HG03432 (cell line): ENCODE measurements at regions not wholly inside any gene's neighbourhood (a gene's known extent, or its start where the extent isn't known, plus 50 kb on each side); places are given as distances from the start of the nearest gene placed in this dataset.
"Not testable (repeated sequence)": the region's sequence is repeated elsewhere in the genome, so short reads cannot be mapped to it uniquely, and the experiment has no call there.

Source experiments
- ATAC-seq: cut with Tn5 transposase; IDR thresholded peaks from one replicate; pipeline ENCODE4 v1.9.1; 2021; ENCODE audit warnings: mild to moderate bottlenecking, moderate library complexity; ENCODE audit not compliant: unreplicated experiment

GRCh38 chr4:167908816-167909215, 183.5 kb upstream of the ANXA10 start:
- no peak for ATAC-seq

GRCh38 chr4:167912535-167912934, 179.8 kb upstream of the ANXA10 start:
- ATAC-seq, result not testable (repeated sequence)

- no peak for ATAC-seq
These were observed 174.3 kb upstream of the ANXA10 start for GRCh38 chr4:167918077-167918476.

- ATAC-seq, result no peak
These were observed 162.2 kb upstream of the ANXA10 start for GRCh38 chr4:167930166-167930565.

- ATAC-seq, result no peak
These were observed 158.1 kb upstream of the ANXA10 start for GRCh38 chr4:167934216-167934615.

GRCh38 chr4:167939863-167940616, 152.3 kb upstream of the ANXA10 start:
- no peak for ATAC-seq

- ATAC-seq, result peak; percentile 78
These were observed 148.3 kb upstream of the ANXA10 start for GRCh38 chr4:167943872-167944505.

- ATAC-seq, result no peak
These were observed 147.6 kb upstream of the ANXA10 start for GRCh38 chr4:167944721-167945120.

- ATAC-seq, result no peak
These were observed 137.3 kb upstream of the ANXA10 start for GRCh38 chr4:167955006-167955405.

GRCh38 chr4:167956676-167957075, 135.7 kb upstream of the ANXA10 start:
- no peak for ATAC-seq

GRCh38 chr4:167964766-167965373, 127.5 kb upstream of the ANXA10 start:
- ATAC-seq, result no peak

- no peak for ATAC-seq
These were observed 126.2 kb upstream of the ANXA10 start for GRCh38 chr4:167966143-167966542.

- ATAC-seq, result no peak
These were observed 118.8 kb upstream of the ANXA10 start for GRCh38 chr4:167973513-167973912.

GRCh38 chr4:167985565-167985964, 106.8 kb upstream of the ANXA10 start:
- ATAC-seq, result no peak

GRCh38 chr4:167986044-167986443, 106.3 kb upstream of the ANXA10 start:
- ATAC-seq, result no peak

GRCh38 chr4:167987285-167987684, 105.1 kb upstream of the ANXA10 start:
- ATAC-seq, result no peak

GRCh38 chr4:167989815-167990214, 102.5 kb upstream of the ANXA10 start:
- no peak for ATAC-seq

GRCh38 chr4:168008112-168008511, 84.2 kb upstream of the ANXA10 start:
- not testable (repeated sequence) for ATAC-seq

- ATAC-seq, result no peak
These were observed 73.2 kb upstream of the ANXA10 start for GRCh38 chr4:168019019-168019651.

GRCh38 chr4:168019921-168020320, 72.4 kb upstream of the ANXA10 start:
- ATAC-seq, result no peak

GRCh38 chr4:168021666-168022065, 70.7 kb upstream of the ANXA10 start:
- ATAC-seq, result no peak

- ATAC-seq, result no peak
These were observed 63.8 kb upstream of the ANXA10 start for GRCh38 chr4:168028568-168028967.
